ENCODE measurements at regions not wholly inside any gene's neighbourhood (a gene's known extent, or its start where the extent isn't known, plus 50 kb on each side); places are given as distances from the start of the nearest gene placed in this dataset.

- DNase-seq (ENCODE audit: low read depth, low spot score): no peak
- TF ChIP-seq POLR2AphosphoS5 (IDR thresholded peaks at IDR 0.05; ENCODE audit: borderline replicate concordance, low read depth, low read length) (no peak), FOXP2 (optimal IDR thresholded peaks at IDR 0.05; ENCODE audit: control extremely low read depth, extremely low read length, insufficient read depth) (no peak), EZH2 (IDR thresholded peaks at IDR 0.05) (no peak)
Observed at GRCh38 chr13:62137629-62138405, 722.2 kb upstream of the PCDH20 start.

GRCh38 chr13:62131604-62132003 is 716.0 kb upstream of the PCDH20 start:
- no peaks in the 10 kb centered on the region for H3K36me3 ChIP-seq (ENCODE audit: insufficient read depth, low read length)
- H3K27ac ChIP-seq: no peak overlapping the region
- H3K9me3 ChIP-seq (ENCODE audit: low read depth, low read length): 0 out of 2 replicates have a peak, but pooled peaks cover 3% of the 10 kb centered on the region
- DNase-seq (ENCODE audit: low read depth, low spot score): no peak
- H3K4me3 ChIP-seq: no peak overlapping the region
- TF ChIP-seq EZH2 (IDR thresholded peaks at IDR 0.05): no peak
- TF ChIP-seq POLR2AphosphoS5 (IDR thresholded peaks at IDR 0.05; ENCODE audit: borderline replicate concordance, low read depth, low read length): no peak
- TF ChIP-seq FOXP2 (optimal IDR thresholded peaks at IDR 0.05; ENCODE audit: control extremely low read depth, extremely low read length, insufficient read depth): no peak
- no peak overlapping the region for H3K9ac ChIP-seq (ENCODE audit: insufficient read length)

More at GRCh38 chr13:62137629-62138405, 722.2 kb upstream of the PCDH20 start:
- H3K27ac ChIP-seq: no peak overlapping the region
- no peak overlapping the region for H3K9ac ChIP-seq (ENCODE audit: insufficient read length)
- H3K9me3 ChIP-seq (ENCODE audit: low read depth, low read length): peaks cover 4% of the 10 kb centered on the region; the same call in 1 of the 2 replicates
- H3K4me3 ChIP-seq: no peak overlapping the region
- no peaks in the 10 kb centered on the region for H3K36me3 ChIP-seq (ENCODE audit: insufficient read depth, low read length)

DNA sequence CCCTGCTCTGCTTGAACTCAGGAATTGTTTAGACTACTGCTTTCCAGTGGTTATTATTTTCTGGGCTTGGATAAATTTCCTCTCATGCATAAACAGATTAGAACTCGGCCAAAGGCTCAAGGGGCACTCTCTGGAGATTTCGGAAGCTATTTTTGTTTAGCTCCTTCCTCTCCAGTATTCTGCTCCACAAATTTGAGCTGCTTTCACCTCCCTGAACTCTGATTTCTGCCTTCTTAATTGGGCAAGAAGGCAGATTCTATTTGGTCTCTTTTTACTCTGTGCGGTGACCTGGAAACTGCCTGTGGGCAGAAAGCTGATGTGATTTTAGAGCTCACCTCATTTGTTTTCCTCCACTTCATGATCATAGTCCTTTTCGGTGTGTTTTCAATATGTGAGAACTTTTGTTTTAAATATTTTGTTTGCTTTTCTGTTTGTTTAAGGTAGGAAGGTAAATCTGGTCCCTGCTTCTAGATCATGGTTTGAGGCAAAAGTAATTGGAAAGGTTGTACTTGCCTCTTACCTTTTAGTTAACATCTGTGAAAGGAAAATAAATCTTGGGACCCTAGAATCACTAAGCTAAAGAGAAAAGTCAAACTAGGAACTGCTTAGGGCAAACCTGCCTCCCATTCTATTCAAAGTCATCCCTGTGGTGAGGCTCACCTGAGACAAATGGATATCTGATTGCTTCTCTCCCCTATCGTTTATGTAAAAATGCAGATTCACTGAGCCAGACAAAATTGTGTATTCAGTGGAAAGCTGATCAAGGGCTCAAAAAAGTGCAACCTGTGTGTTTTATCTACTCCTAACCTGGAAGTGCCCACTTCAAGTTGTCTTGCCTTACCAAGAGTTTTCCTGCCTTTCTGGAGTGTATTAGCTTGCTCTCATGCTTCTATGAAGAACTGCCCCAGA is 714.7 kb upstream of the PCDH20 start:
- no peak overlapping the region for H3K27ac ChIP-seq
- H3K36me3 ChIP-seq (ENCODE audit: insufficient read depth, low read length): no peaks in the 10 kb centered on the region

GRCh38 chr13:62129000-62129551 is 713.4 kb upstream of the PCDH20 start:
- Histone ChIP-seq H3K4me3 (no peak overlapping the region), H3K9ac (ENCODE audit: insufficient read length) (no peak overlapping the region), H3K36me3 (ENCODE audit: insufficient read depth, low read length) (no peaks in the 10 kb centered on the region), H3K27ac (no peak overlapping the region), H3K9me3 (ENCODE audit: low read depth, low read length) (peaks cover 3% of the 10 kb centered on the region; the same call in 1 of the 2 replicates)
- no peak for TF ChIP-seq POLR2AphosphoS5 (IDR thresholded peaks at IDR 0.05; ENCODE audit: borderline replicate concordance, low read depth, low read length)
- TF ChIP-seq FOXP2 (optimal IDR thresholded peaks at IDR 0.05; ENCODE audit: control extremely low read depth, extremely low read length, insufficient read depth): no peak
- no peak for TF ChIP-seq EZH2 (IDR thresholded peaks at IDR 0.05)
- DNase-seq (ENCODE audit: low read depth, low spot score): no peak

More for the DNA sequence above, 714.7 kb upstream of the PCDH20 start:
- no peak overlapping the region for H3K9ac ChIP-seq (ENCODE audit: insufficient read length)
- no peak overlapping the region for H3K4me3 ChIP-seq
- TF ChIP-seq POLR2AphosphoS5 (IDR thresholded peaks at IDR 0.05; ENCODE audit: borderline replicate concordance, low read depth, low read length) (no peak), FOXP2 (optimal IDR thresholded peaks at IDR 0.05; ENCODE audit: control extremely low read depth, extremely low read length, insufficient read depth) (no peak)
- no peak for DNase-seq (ENCODE audit: low read depth, low spot score)
- 0 out of 2 replicates have a peak, but pooled peaks cover 3% of the 10 kb centered on the region for H3K9me3 ChIP-seq (ENCODE audit: low read depth, low read length)

GRCh38 chr13:62126400-62126799 is 710.8 kb upstream of the PCDH20 start:
- no peak for DNase-seq (ENCODE audit: low read depth, low spot score)
- Histone ChIP-seq H3K36me3 (ENCODE audit: insufficient read depth, low read length) (no peaks in the 10 kb centered on the region), H3K27ac (no peak overlapping the region), H3K9me3 (ENCODE audit: low read depth, low read length) (no peaks in the 10 kb centered on the region; the same call in 1 of the 2 replicates), H3K9ac (ENCODE audit: insufficient read length) (no peak overlapping the region), H3K4me3 (no peak overlapping the region)
- no peak for TF ChIP-seq EZH2 (IDR thresholded peaks at IDR 0.05)
- no peak for TF ChIP-seq POLR2AphosphoS5 (IDR thresholded peaks at IDR 0.05; ENCODE audit: borderline replicate concordance, low read depth, low read length)
- TF ChIP-seq FOXP2 (optimal IDR thresholded peaks at IDR 0.05; ENCODE audit: control extremely low read depth, extremely low read length, insufficient read depth): no peak

- Histone ChIP-seq H3K36me3 (ENCODE audit: insufficient read depth, low read length) (no peaks in the 10 kb centered on the region), H3K4me3 (no peak overlapping the region), H3K9me3 (ENCODE audit: low read depth, low read length) (no peaks in the 10 kb centered on the region; the same call in 1 of the 2 replicates), H3K27ac (no peak overlapping the region), H3K9ac (ENCODE audit: insufficient read length) (no peak overlapping the region)
- TF ChIP-seq POLR2AphosphoS5 (IDR thresholded peaks at IDR 0.05; ENCODE audit: borderline replicate concordance, low read depth, low read length): no peak
- TF ChIP-seq EZH2 (IDR thresholded peaks at IDR 0.05): no peak
- no peak for TF ChIP-seq FOXP2 (optimal IDR thresholded peaks at IDR 0.05; ENCODE audit: control extremely low read depth, extremely low read length, insufficient read depth)
- DNase-seq (ENCODE audit: low read depth, low spot score): no peak
Observed at GRCh38 chr13:62125451-62125850, 709.8 kb upstream of the PCDH20 start.

DNA sequence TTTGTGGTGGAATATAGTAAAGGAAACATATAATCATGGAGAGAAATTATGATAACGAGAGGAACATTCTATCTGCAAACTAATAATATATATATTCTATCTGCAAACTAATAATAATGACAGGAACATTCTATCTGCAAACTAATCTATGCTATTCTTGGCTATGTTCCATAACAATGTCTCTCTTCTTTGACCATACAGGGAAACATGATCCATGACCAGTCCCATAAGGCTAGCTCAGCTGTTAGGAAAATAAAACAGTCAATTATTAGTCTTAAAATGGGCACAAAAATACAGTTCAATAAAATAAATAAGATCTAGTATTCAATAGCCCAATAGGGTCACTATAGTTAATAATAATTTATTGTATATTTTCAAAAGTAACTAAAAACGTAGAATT is 707.8 kb upstream of the PCDH20 start:
- H3K9me3 ChIP-seq (ENCODE audit: low read depth, low read length): no peaks in the 10 kb centered on the region; the same call in 1 of the 2 replicates
- no peak overlapping the region for H3K9ac ChIP-seq (ENCODE audit: insufficient read length)
- DNase-seq (ENCODE audit: low read depth, low spot score): no peak
- H3K27ac ChIP-seq: no peak overlapping the region
- TF ChIP-seq FOXP2 (optimal IDR thresholded peaks at IDR 0.05; ENCODE audit: control extremely low read depth, extremely low read length, insufficient read depth) (no peak), POLR2AphosphoS5 (IDR thresholded peaks at IDR 0.05; ENCODE audit: borderline replicate concordance, low read depth, low read length) (no peak), EZH2 (IDR thresholded peaks at IDR 0.05) (no peak)
- no peak overlapping the region for H3K4me3 ChIP-seq
- no peaks in the 10 kb centered on the region for H3K36me3 ChIP-seq (ENCODE audit: insufficient read depth, low read length)

DNA sequence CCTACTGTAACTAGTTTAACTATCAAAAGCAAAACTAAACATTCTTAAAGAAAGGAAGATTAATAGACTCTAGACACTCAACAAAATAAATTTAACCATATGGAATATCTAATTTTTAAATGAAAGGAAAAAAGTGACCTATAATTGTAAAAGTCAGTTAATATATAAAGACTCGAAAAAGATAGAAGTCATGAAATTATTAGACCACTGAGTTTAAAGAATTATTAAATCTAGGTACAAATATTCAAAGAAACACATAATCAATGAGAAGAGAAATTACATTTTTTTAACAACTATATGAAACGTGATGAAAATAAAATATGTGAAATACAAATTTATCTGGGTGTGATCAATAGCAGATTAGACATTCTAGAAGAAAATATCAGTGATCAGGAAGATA is 706.8 kb upstream of the PCDH20 start:
- TF ChIP-seq FOXP2 (optimal IDR thresholded peaks at IDR 0.05; ENCODE audit: control extremely low read depth, extremely low read length, insufficient read depth) (no peak), POLR2AphosphoS5 (IDR thresholded peaks at IDR 0.05; ENCODE audit: borderline replicate concordance, low read depth, low read length) (no peak), EZH2 (IDR thresholded peaks at IDR 0.05) (no peak)
- H3K4me3 ChIP-seq: no peak overlapping the region

More for the DNA sequence above, 706.8 kb upstream of the PCDH20 start:
- DNase-seq (ENCODE audit: low read depth, low spot score): no peak
- no peaks in the 10 kb centered on the region for H3K36me3 ChIP-seq (ENCODE audit: insufficient read depth, low read length)
- H3K27ac ChIP-seq: no peak overlapping the region
- H3K9me3 ChIP-seq (ENCODE audit: low read depth, low read length): no peaks in the 10 kb centered on the region; the same call in 1 of the 2 replicates
- H3K9ac ChIP-seq (ENCODE audit: insufficient read length): no peak overlapping the region
